ENCODE measurements at regions not wholly inside any gene's neighbourhood (a gene's known extent, or its start where the extent isn't known, plus 50 kb on each side); places are given as distances from the start of the nearest gene placed in this dataset.

GRCh38 chr1:186745531-186746146 is 65.4 kb upstream of the PTGS2 start:
- DNase-seq (no peak), ATAC-seq (no peak)
- no peak for TF ChIP-seq CTCF (IDR thresholded peaks at IDR 0.05)

GRCh38 chr1:186741640-186742039 is 61.4 kb upstream of the PTGS2 start:
- intact Hi-C loops (cut with DNase I) = no loop called here
- H3K9me3 ChIP-seq = no peaks in the 10 kb centered on the region

More at GRCh38 chr1:186745531-186746146, 65.4 kb upstream of the PTGS2 start:
- Histone ChIP-seq H3K36me3 (no peaks in the 10 kb centered on the region), H3K27ac (no peak overlapping the region), H3K27me3 (no peaks in the 10 kb centered on the region), H3K4me1 (no peaks in the 10 kb centered on the region), H3K9me3 (no peaks in the 10 kb centered on the region), H3K4me3 (no peak overlapping the region)
- intact Hi-C loops (cut with DNase I) = no loop called here

GRCh38 chr1:186740324-186740723 is 60.1 kb upstream of the PTGS2 start:
- ATAC-seq (no peak), DNase-seq (no peak)
- intact Hi-C loops (cut with DNase I) = no loop called here
- no peaks in the 10 kb centered on the region for H3K9me3 ChIP-seq
- TF ChIP-seq CTCF (IDR thresholded peaks at IDR 0.05) = no peak
- H3K4me1 ChIP-seq = no peaks in the 10 kb centered on the region
- no peak overlapping the region for H3K4me3 ChIP-seq
- H3K36me3 ChIP-seq = no peaks in the 10 kb centered on the region
- no peak overlapping the region for H3K27ac ChIP-seq
- no peaks in the 10 kb centered on the region for H3K27me3 ChIP-seq

More at GRCh38 chr1:186741640-186742039, 61.4 kb upstream of the PTGS2 start:
- no peak for TF ChIP-seq CTCF (IDR thresholded peaks at IDR 0.05)
- no peak for DNase-seq
- no peak overlapping the region for H3K4me3 ChIP-seq
- no peaks in the 10 kb centered on the region for H3K36me3 ChIP-seq
- no peaks in the 10 kb centered on the region for H3K27me3 ChIP-seq
- H3K27ac ChIP-seq = no peak overlapping the region
- H3K4me1 ChIP-seq = no peaks in the 10 kb centered on the region
- no peak for ATAC-seq

- Histone ChIP-seq H3K36me3 (no peaks in the 10 kb centered on the region), H3K27me3 (no peaks in the 10 kb centered on the region), H3K27ac (no peak overlapping the region), H3K9me3 (no peaks in the 10 kb centered on the region), H3K4me3 (no peak overlapping the region), H3K4me1 (no peaks in the 10 kb centered on the region)
- ATAC-seq (no peak), DNase-seq (no peak)
- intact Hi-C loops (cut with DNase I) = no loop called here
- no peak for TF ChIP-seq CTCF (IDR thresholded peaks at IDR 0.05)
Measured at GRCh38 chr1:186739515-186739914, 59.3 kb upstream of the PTGS2 start.

GRCh38 chr1:186738926-186739325 is 58.7 kb upstream of the PTGS2 start:
- no peak overlapping the region for H3K27ac ChIP-seq
- DNase-seq = no peak
- H3K4me3 ChIP-seq = no peak overlapping the region
- intact Hi-C loops (cut with DNase I) = no loop called here
- no peaks in the 10 kb centered on the region for H3K36me3 ChIP-seq
- no peaks in the 10 kb centered on the region for H3K9me3 ChIP-seq
- H3K27me3 ChIP-seq = no peaks in the 10 kb centered on the region
- TF ChIP-seq CTCF (IDR thresholded peaks at IDR 0.05) = no peak
- ATAC-seq = peak; percentile 73
- H3K4me1 ChIP-seq = no peaks in the 10 kb centered on the region

All from upper lobe of right lung (tissue), 1 donor.